SK-N-SH (cell line): ENCODE measurements at regions not wholly inside any gene's neighbourhood (a gene's known extent, or its start where the extent isn't known, plus 50 kb on each side); places are given as distances from the start of the nearest gene placed in this dataset.

Source experiments
- CTCF ChIA-PET: fragments of 300-600, 350-600 bp; formaldehyde crosslinking; extraction: SDS; loops from one replicate; lab custom pipeline; 2021; lab: Yijun Ruan, JAX
- POLR2A ChIA-PET: fragments of 350-600 bp; sonication (Branson Sonifier 250); formaldehyde crosslinking; extraction: SDS; loops from one replicate; lab custom pipeline; 2020; ENCODE audit warnings: antibody characterized with exemption, inconsistent platforms; lab: Yijun Ruan, JAX
- DNase-seq: peaks from one replicate; pipeline ENCODE4 v3.0.0; 2012
- H2AFZ ChIP-seq: fragments of 200-600 bp; sonication (generic); 2 replicates; pipeline ENCODE4 v1.8.1; 2016; ENCODE audit warnings: antibody characterized with exemption, mild to moderate bottlenecking, low read depth
- H3F3A ChIP-seq: fragments of 200-600 bp; sonication (generic); replicated peaks from 2 replicates; pipeline ENCODE3; 2016; ENCODE audit warnings: antibody characterized with exemption, mild to moderate bottlenecking; ENCODE audit not compliant: insufficient read depth
- H3K27ac ChIP-seq, 2 experiments: fragments of 200-500 bp in 1 of 2; fragments of 200-600 bp in 1 of 2; sonication (Bioruptor generic) in 1 of 2; sonication (generic), shearing (Covaris generic) in 1 of 2; 2 replicates each; pipeline versions ENCODE4 v1.5.1 to v1.6.1; 2014 to 2016; ENCODE audit warnings: low read depth in 2 of 2, inconsistent platforms in 1 of 2, low read length in 1 of 2, mild to moderate bottlenecking in 1 of 2, mixed read lengths in 1 of 2
- H3K27me3 ChIP-seq: fragments of 200-600 bp; sonication (generic), shearing (Covaris generic); 2 replicates; pipeline ENCODE4 v1.6.1; 2016; ENCODE audit warnings: mixed run types; ENCODE audit not compliant: insufficient read depth
- H3K36me3 ChIP-seq, 2 experiments: fragments of 200-500 bp in 1 of 2; fragments of 200-600 bp in 1 of 2; sonication (Bioruptor generic) in 1 of 2; sonication (generic) in 1 of 2; replicated peaks in 1 of 2; 2 replicates each; pipeline versions ENCODE3 to v1.5.1; 2014 to 2016; ENCODE audit warnings: low read length in 1 of 2, mild to moderate bottlenecking in 1 of 2; ENCODE audit not compliant: insufficient read depth in 2 of 2, control insufficient read depth in 1 of 2
- H3K4me1 ChIP-seq, 2 experiments: fragments of 200-500 bp in 1 of 2; fragments of 200-600 bp in 1 of 2; sonication (Bioruptor generic) in 1 of 2; sonication (generic), shearing (Covaris generic) in 1 of 2; 2 replicates each; pipeline versions ENCODE4 v1.5.1 to v1.6.1; 2014 to 2016; ENCODE audit warnings: low read depth in 1 of 2, low read length in 1 of 2, mixed run types in 1 of 2; ENCODE audit not compliant: insufficient read depth in 2 of 2, control insufficient read depth in 1 of 2
- H3K4me2 ChIP-seq: fragments of 200-600 bp; sonication (generic), shearing (Covaris generic); 2 replicates; pipeline ENCODE4 v1.6.1; 2017; ENCODE audit warnings: mixed run types
- H3K4me3 ChIP-seq, 2 experiments: fragments of 200-500 bp in 1 of 2; fragments of 200-600 bp in 1 of 2; sonication (Bioruptor generic) in 1 of 2; sonication (generic), shearing (Covaris generic) in 1 of 2; 2 replicates each; pipeline versions ENCODE4 v1.5.1 to v1.8.1; 2014 to 2016; ENCODE audit warnings: low read depth in 2 of 2, inconsistent platforms in 1 of 2, low read length in 1 of 2, mild to moderate bottlenecking in 1 of 2, mixed read lengths in 1 of 2, moderate library complexity in 1 of 2
- H3K79me2 ChIP-seq: fragments of 200-600 bp; sonication (generic); 2 replicates; pipeline ENCODE4 v1.8.1; 2017; ENCODE audit warnings: mild to moderate bottlenecking; ENCODE audit not compliant: insufficient read depth
- H3K9ac ChIP-seq: fragments of 200-600 bp; sonication (generic); 2 replicates; pipeline ENCODE4 v1.6.1; 2017; ENCODE audit warnings: mixed run types
- H3K9me2 ChIP-seq: fragments of 200-600 bp; sonication (generic); 2 replicates; pipeline ENCODE4 v1.6.1; 2017; ENCODE audit warnings: mixed run types
- H3K9me3 ChIP-seq: fragments of 200-600 bp; sonication (generic); 2 replicates; pipeline ENCODE4 v1.6.1; 2017; ENCODE audit warnings: mixed run types, mild to moderate bottlenecking, moderate library complexity
- H4K20me1 ChIP-seq: fragments of 200-600 bp; sonication (generic); 2 replicates; pipeline ENCODE4 v1.6.1; 2017; ENCODE audit warnings: mild to moderate bottlenecking, mixed run types; ENCODE audit not compliant: insufficient read depth
- CTCF ChIP-seq: fragments of 200-600 bp; sonication (generic); IDR thresholded peaks from 2 replicates; pipeline ENCODE4 v1.6.1; 2017; ENCODE audit warnings: antibody characterized with exemption, mild to moderate bottlenecking, moderate library complexity
- EP300 ChIP-seq, 2 experiments: IDR thresholded peaks; 2 replicates each; pipeline versions ENCODE4 v1.4.0 to v1.6.1; 2012; ENCODE audit warnings: borderline replicate concordance in 1 of 2, low read depth in 1 of 2, low read length in 1 of 2
- FOXM1 ChIP-seq: IDR thresholded peaks from 2 replicates; pipeline ENCODE4 v1.4.0; 2012; ENCODE audit warnings: low read depth, mild to moderate bottlenecking
- MEF2A ChIP-seq: IDR thresholded peaks from 2 replicates; pipeline ENCODE4 v1.4.0; 2012; ENCODE audit warnings: low read depth, borderline replicate concordance
- NFIC ChIP-seq: IDR thresholded peaks from 2 replicates; pipeline ENCODE4 v1.4.0; 2012; ENCODE audit warnings: borderline replicate concordance
- NRF1 ChIP-seq: IDR thresholded peaks from 2 replicates; pipeline ENCODE4 v1.6.1; 2012; ENCODE audit warnings: low read depth, mild to moderate bottlenecking, low read length
- RAD21 ChIP-seq: IDR thresholded peaks from 2 replicates; pipeline ENCODE4 v1.6.1; 2012; ENCODE audit warnings: mild to moderate bottlenecking, low read length
- REST ChIP-seq: IDR thresholded peaks from 2 replicates; pipeline ENCODE4 v1.6.1; 2012; ENCODE audit warnings: mild to moderate bottlenecking, low read depth, low read length, moderate library complexity
- RXRA ChIP-seq: IDR thresholded peaks from 2 replicates; pipeline ENCODE4 v1.4.0; 2012; ENCODE audit warnings: low read depth, mild to moderate bottlenecking, borderline replicate concordance
- SMC3 ChIP-seq: IDR thresholded peaks from 2 replicates; pipeline ENCODE4 v1.6.1; 2012; ENCODE audit warnings: low read depth, low read length, improper control_type of control experiment
- TCF12 ChIP-seq: IDR thresholded peaks from 2 replicates; pipeline ENCODE4 v1.4.0; 2012
- TEAD4 ChIP-seq: IDR thresholded peaks from 2 replicates; pipeline ENCODE4 v1.4.0; 2012; ENCODE audit warnings: mild to moderate bottlenecking, borderline replicate concordance; ENCODE audit not compliant: insufficient read depth
- YY1 ChIP-seq: IDR thresholded peaks from 2 replicates; pipeline ENCODE4 v1.4.0; 2012; ENCODE audit warnings: low read depth, mild to moderate bottlenecking
- WGBS: methylation state at CpG from one replicate; pipeline ENCODE4 v1.1.6; 2017; ENCODE audit warnings: low lambda C conversion rate; 5-methylcytosine and 5-hydroxymethylcytosine counted together

GRCh38 chr11:24386546-24387397 is 110.1 kb upstream of the LUZP2 start:
- Histone ChIP-seq H3K36me3 (no peaks in the 10 kb centered on the region), H3K27ac (no peak overlapping the region), H3K4me3 (no peak overlapping the region; a peak in 1 of 4 replicates), H3K4me2 (no peak overlapping the region), H3K27me3 (no peaks in the 10 kb centered on the region), H2AFZ (no peak overlapping the region), H3K79me2 (no peaks in the 10 kb centered on the region), H3K9me3 (no peaks in the 10 kb centered on the region), H3K4me1 (peaks cover 0 to 3% of the 10 kb centered on the region in 2 experiments; a peak in 2 of 4 replicates), H4K20me1 (no peaks in the 10 kb centered on the region), H3F3A (no peaks in the 10 kb centered on the region), H3K9me2 (no peaks in the 10 kb centered on the region), H3K9ac (no peak overlapping the region)
- DNase-seq: peak; percentile 13
- POLR2A ChIA-PET: no interaction called here
- WGBS: 46% methylated on average over 6 of the region's 6 CpGs
- no peak for TF ChIP-seq FOXM1
- no peak for TF ChIP-seq NRF1
- TF ChIP-seq TCF12: no peak
- no peak for TF ChIP-seq YY1
- TF ChIP-seq EP300 (IDR thresholded peaks at IDR 0.05; ENCODE audit: borderline replicate concordance in 1 of 2, low read depth in 1 of 2, low read length in 1 of 2): no peak
- no peak for TF ChIP-seq TEAD4
- TF ChIP-seq RAD21: peak; percentile 68
- no peak for TF ChIP-seq NFIC
- peak; percentile 49 for TF ChIP-seq SMC3
- TF ChIP-seq MEF2A: no peak
- no peak for TF ChIP-seq REST
- peak; percentile 62 for TF ChIP-seq CTCF
- no peak for TF ChIP-seq RXRA
- CTCF ChIA-PET: interaction anchor here (0.6 to 1.8 kb wide), 7 partner anchors 11 to 1365 kb away, joined by 3 to 10 read pairs (median 4); no protein-coding TSS in a partner anchor
